ENCODE measurements at regions not wholly inside any gene's neighbourhood (a gene's known extent, or its start where the extent isn't known, plus 50 kb on each side); places are given as distances from the start of the nearest gene placed in this dataset.

DNA sequence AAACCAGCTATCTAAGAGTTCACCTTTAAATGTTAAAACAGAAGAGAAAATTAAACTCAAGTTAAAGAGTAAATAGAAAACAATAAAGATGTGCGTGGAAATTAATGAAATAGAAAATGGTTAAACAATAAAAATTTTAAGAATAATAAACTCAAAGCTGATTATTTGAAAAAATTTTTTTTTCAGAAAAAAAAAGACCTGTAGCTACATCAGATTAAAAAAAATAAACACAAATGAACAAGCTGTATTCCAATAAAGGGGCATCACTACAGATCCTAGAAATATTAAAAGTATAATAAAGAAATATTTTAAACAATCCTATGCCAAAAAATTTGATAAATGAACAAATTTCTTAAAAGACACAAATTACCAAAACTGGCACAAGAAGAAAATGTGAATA lies 64.1 kb downstream of the DRD1 start:
- Histone ChIP-seq H2AFZ (ENCODE audit: low read length) (no peak overlapping the region), H3K9ac (ENCODE audit: low read depth, low read length, poor library complexity, severe bottlenecking) (no peak overlapping the region), H3K9me2 (replicated peaks; ENCODE audit: low read depth, low read length) (no peaks in the 10 kb centered on the region), H3F3A (ENCODE audit: low read depth) (no peaks in the 10 kb centered on the region), H3K9me3 (ENCODE audit: insufficient read depth, low read depth, low read length) (no peaks in the 10 kb centered on the region), H3K79me2 (ENCODE audit: insufficient read depth, low read length) (no peaks in the 10 kb centered on the region), H4K20me1 (ENCODE audit: insufficient read depth, low read length, poor library complexity, severe bottlenecking) (no peaks in the 10 kb centered on the region), H3K4me1 (ENCODE audit: insufficient read depth, low read length, poor library complexity, severe bottlenecking) (no peaks in the 10 kb centered on the region), H3K27me3 (ENCODE audit: insufficient read depth, low read length, poor library complexity, severe bottlenecking) (no peaks in the 10 kb centered on the region), H3K36me3 (ENCODE audit: insufficient read depth, low read length) (no peaks in the 10 kb centered on the region), H3K4me2 (ENCODE audit: low read depth, low read length, poor library complexity, severe bottlenecking) (no peak overlapping the region), H3K4me3 (ENCODE audit: low read length, poor library complexity, severe bottlenecking) (no peak overlapping the region)
- no peak for TF ChIP-seq EZH2phosphoT487 (IDR thresholded peaks at IDR 0.05; ENCODE audit: borderline replicate concordance)
- TF ChIP-seq, protein P1, sequence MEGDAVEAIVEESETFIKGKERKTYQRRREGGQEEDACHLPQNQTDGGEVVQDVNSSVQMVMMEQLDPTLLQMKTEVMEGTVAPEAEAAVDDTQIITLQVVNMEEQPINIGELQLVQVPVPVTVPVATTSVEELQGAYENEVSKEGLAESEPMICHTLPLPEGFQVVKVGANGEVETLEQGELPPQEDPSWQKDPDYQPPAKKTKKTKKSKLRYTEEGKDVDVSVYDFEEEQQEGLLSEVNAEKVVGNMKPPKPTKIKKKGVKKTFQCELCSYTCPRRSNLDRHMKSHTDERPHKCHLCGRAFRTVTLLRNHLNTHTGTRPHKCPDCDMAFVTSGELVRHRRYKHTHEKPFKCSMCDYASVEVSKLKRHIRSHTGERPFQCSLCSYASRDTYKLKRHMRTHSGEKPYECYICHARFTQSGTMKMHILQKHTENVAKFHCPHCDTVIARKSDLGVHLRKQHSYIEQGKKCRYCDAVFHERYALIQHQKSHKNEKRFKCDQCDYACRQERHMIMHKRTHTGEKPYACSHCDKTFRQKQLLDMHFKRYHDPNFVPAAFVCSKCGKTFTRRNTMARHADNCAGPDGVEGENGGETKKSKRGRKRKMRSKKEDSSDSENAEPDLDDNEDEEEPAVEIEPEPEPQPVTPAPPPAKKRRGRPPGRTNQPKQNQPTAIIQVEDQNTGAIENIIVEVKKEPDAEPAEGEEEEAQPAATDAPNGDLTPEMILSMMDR (conservative IDR thresholded peaks at IDR 0.05; ENCODE audit: low read length): no peak

DNA sequence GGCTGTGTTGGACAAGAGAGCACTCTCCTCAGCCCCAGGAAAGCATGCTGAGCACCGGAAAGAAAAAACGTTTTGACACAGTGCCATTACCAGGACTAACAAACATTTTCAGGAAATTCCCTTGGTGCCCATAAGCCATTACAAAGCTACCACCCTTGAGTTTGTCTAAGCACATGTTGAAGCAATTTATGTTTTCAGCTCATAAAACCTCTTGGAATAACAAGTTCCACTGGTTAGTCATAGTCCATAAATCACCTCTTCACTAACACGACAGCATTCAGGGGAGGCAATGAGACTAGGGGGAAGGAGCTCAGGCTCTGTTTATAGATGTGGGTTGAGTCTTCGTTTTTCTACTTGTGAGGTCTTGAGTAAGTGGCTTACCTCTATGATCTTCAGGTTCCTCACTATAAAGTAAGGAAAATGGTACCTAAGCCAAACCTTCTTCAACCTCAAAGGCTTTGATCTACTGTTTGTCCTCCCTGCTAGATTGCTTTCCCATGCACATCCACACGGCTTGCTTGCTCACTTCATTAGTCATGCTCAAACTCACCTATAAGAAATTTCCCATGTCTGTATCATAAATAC lies 65.4 kb downstream of the DRD1 start:
- Histone ChIP-seq H3K27me3 (ENCODE audit: insufficient read depth, low read length, poor library complexity, severe bottlenecking) (no peaks in the 10 kb centered on the region), H4K20me1 (ENCODE audit: insufficient read depth, low read length, poor library complexity, severe bottlenecking) (no peaks in the 10 kb centered on the region), H3K9ac (ENCODE audit: low read depth, low read length, poor library complexity, severe bottlenecking) (no peak overlapping the region), H3K79me2 (ENCODE audit: insufficient read depth, low read length) (no peaks in the 10 kb centered on the region), H3K9me2 (replicated peaks; ENCODE audit: low read depth, low read length) (no peaks in the 10 kb centered on the region), H3K36me3 (ENCODE audit: insufficient read depth, low read length) (no peaks in the 10 kb centered on the region), H3K4me2 (ENCODE audit: low read depth, low read length, poor library complexity, severe bottlenecking) (no peak overlapping the region), H3K4me1 (ENCODE audit: insufficient read depth, low read length, poor library complexity, severe bottlenecking) (no peaks in the 10 kb centered on the region), H3F3A (ENCODE audit: low read depth) (no peaks in the 10 kb centered on the region), H2AFZ (ENCODE audit: low read length) (no peak overlapping the region), H3K9me3 (ENCODE audit: insufficient read depth, low read depth, low read length) (no peaks in the 10 kb centered on the region), H3K4me3 (ENCODE audit: low read length, poor library complexity, severe bottlenecking) (no peak overlapping the region)
- TF ChIP-seq EZH2phosphoT487 (IDR thresholded peaks at IDR 0.05; ENCODE audit: borderline replicate concordance): no peak
- TF ChIP-seq, protein P1 (conservative IDR thresholded peaks at IDR 0.05; ENCODE audit: low read length): no peak

DNA sequence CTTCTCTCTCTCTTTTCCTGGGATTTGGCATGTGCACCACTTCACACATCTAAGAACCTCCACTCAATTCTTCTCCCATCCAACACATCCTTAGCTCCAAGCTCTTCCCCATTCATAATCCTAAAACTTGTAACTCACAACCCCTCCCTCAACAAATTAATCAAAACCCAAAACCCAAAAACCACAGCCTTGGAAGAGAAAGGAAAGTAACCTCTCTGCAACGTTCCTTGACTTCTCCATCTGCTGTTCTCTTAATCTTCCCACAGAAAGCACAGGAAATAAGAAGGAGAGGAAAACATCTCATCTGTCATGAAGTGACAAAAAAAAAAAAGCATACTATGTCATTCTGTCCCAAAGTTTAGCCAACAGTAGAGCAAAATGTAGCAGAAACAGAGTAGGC lies 66.2 kb downstream of the DRD1 start:
- Histone ChIP-seq H3F3A (ENCODE audit: low read depth) (no peaks in the 10 kb centered on the region), H3K9me3 (ENCODE audit: insufficient read depth, low read depth, low read length) (no peaks in the 10 kb centered on the region), H3K4me2 (ENCODE audit: low read depth, low read length, poor library complexity, severe bottlenecking) (no peak overlapping the region), H3K36me3 (ENCODE audit: insufficient read depth, low read length) (no peaks in the 10 kb centered on the region), H3K4me1 (ENCODE audit: insufficient read depth, low read length, poor library complexity, severe bottlenecking) (no peaks in the 10 kb centered on the region), H3K9me2 (replicated peaks; ENCODE audit: low read depth, low read length) (no peaks in the 10 kb centered on the region), H3K9ac (ENCODE audit: low read depth, low read length, poor library complexity, severe bottlenecking) (no peak overlapping the region), H3K27me3 (ENCODE audit: insufficient read depth, low read length, poor library complexity, severe bottlenecking) (no peaks in the 10 kb centered on the region), H4K20me1 (ENCODE audit: insufficient read depth, low read length, poor library complexity, severe bottlenecking) (no peaks in the 10 kb centered on the region), H3K79me2 (ENCODE audit: insufficient read depth, low read length) (no peaks in the 10 kb centered on the region), H3K4me3 (ENCODE audit: low read length, poor library complexity, severe bottlenecking) (no peak overlapping the region), H2AFZ (ENCODE audit: low read length) (no peak overlapping the region)
- TF ChIP-seq, protein P1 (conservative IDR thresholded peaks at IDR 0.05; ENCODE audit: low read length): no peak
- TF ChIP-seq EZH2phosphoT487 (IDR thresholded peaks at IDR 0.05; ENCODE audit: borderline replicate concordance): no peak
